ENCODE measurements at regions not wholly inside any gene's neighbourhood (a gene's known extent, or its start where the extent isn't known, plus 50 kb on each side); places are given as distances from the start of the nearest gene placed in this dataset.

DNA sequence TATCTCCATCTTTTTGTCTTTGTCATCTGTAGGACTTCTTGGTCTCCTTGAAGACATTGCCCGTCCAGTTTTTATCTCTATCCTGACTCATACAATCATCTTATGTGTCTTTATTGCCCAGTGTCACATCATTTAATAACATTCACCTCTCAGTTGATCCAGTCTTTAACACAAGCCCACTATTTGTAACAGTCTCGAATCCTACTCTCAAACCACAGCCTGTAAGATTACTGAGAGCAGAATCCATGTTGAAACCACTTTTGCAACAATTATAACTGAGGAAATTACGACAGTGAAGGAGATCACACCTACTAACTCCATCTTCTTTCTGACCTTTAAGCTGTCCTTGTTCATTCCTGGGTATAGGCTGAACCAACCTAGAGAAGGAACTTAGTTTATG is 1206.0 kb upstream of the ZEB2 start:
- no peak for DNase-seq (ENCODE audit: low spot score in 2 of 2)
- TF ChIP-seq POLR2AphosphoS5 (IDR thresholded peaks at IDR 0.05): no peak
- Histone ChIP-seq H3K27me3 (no peaks in the 10 kb centered on the region), H3K9me3 (no peaks in the 10 kb centered on the region), H3K27ac (no peak overlapping the region), H3K4me1 (no peaks in the 10 kb centered on the region), H3K36me3 (no peaks in the 10 kb centered on the region), H3K4me3 (no peak overlapping the region)
- intact Hi-C loops (cut with DNase I; ENCODE audit: low total_unique reads): no loop called here

GRCh38 chr2:145724311-145724898 is 1204.5 kb upstream of the ZEB2 start:
- Histone ChIP-seq H3K27me3 (no peaks in the 10 kb centered on the region), H3K9me3 (no peaks in the 10 kb centered on the region), H3K4me3 (no peak overlapping the region), H3K4me1 (no peaks in the 10 kb centered on the region), H3K36me3 (no peaks in the 10 kb centered on the region), H3K27ac (no peak overlapping the region)
- no peak for DNase-seq (ENCODE audit: low spot score in 2 of 2)
- intact Hi-C loops (cut with DNase I; ENCODE audit: low total_unique reads): no loop called here
- no peak for TF ChIP-seq POLR2A (IDR thresholded peaks at IDR 0.05)
- TF ChIP-seq, protein P1, sequence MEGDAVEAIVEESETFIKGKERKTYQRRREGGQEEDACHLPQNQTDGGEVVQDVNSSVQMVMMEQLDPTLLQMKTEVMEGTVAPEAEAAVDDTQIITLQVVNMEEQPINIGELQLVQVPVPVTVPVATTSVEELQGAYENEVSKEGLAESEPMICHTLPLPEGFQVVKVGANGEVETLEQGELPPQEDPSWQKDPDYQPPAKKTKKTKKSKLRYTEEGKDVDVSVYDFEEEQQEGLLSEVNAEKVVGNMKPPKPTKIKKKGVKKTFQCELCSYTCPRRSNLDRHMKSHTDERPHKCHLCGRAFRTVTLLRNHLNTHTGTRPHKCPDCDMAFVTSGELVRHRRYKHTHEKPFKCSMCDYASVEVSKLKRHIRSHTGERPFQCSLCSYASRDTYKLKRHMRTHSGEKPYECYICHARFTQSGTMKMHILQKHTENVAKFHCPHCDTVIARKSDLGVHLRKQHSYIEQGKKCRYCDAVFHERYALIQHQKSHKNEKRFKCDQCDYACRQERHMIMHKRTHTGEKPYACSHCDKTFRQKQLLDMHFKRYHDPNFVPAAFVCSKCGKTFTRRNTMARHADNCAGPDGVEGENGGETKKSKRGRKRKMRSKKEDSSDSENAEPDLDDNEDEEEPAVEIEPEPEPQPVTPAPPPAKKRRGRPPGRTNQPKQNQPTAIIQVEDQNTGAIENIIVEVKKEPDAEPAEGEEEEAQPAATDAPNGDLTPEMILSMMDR (IDR thresholded peaks at IDR 0.05): no peak
- no peak for TF ChIP-seq POLR2AphosphoS5 (IDR thresholded peaks at IDR 0.05)

GRCh38 chr2:145723872-145724271 is 1204.0 kb upstream of the ZEB2 start:
- no peaks in the 10 kb centered on the region for H3K36me3 ChIP-seq
- H3K27me3 ChIP-seq: no peaks in the 10 kb centered on the region
- no peaks in the 10 kb centered on the region for H3K9me3 ChIP-seq
- H3K4me3 ChIP-seq: no peak overlapping the region
- intact Hi-C loops (cut with DNase I; ENCODE audit: low total_unique reads): no loop called here
- TF ChIP-seq, protein P1 (IDR thresholded peaks at IDR 0.05): no peak
- DNase-seq (ENCODE audit: low spot score in 2 of 2): no peak
- no peak overlapping the region for H3K27ac ChIP-seq
- H3K4me1 ChIP-seq: no peaks in the 10 kb centered on the region

GRCh38 chr2:145721681-145722080 is 1201.8 kb upstream of the ZEB2 start:
- Histone ChIP-seq H3K27me3 (no peaks in the 10 kb centered on the region), H3K36me3 (no peaks in the 10 kb centered on the region), H3K4me1 (no peaks in the 10 kb centered on the region), H3K9me3 (no peaks in the 10 kb centered on the region), H3K27ac (no peak overlapping the region), H3K4me3 (no peak overlapping the region)
- intact Hi-C loops (cut with DNase I; ENCODE audit: low total_unique reads): no loop called here
- no peak for DNase-seq (ENCODE audit: low spot score in 2 of 2)
- TF ChIP-seq POLR2A (IDR thresholded peaks at IDR 0.05): no peak
- TF ChIP-seq, protein P1 (IDR thresholded peaks at IDR 0.05): no peak
- TF ChIP-seq POLR2AphosphoS5 (IDR thresholded peaks at IDR 0.05): no peak

GRCh38 chr2:145715601-145716000 is 1195.7 kb upstream of the ZEB2 start:
- DNase-seq (ENCODE audit: low spot score in 2 of 2): no peak
- H3K27me3 ChIP-seq: no peaks in the 10 kb centered on the region
- intact Hi-C loops (cut with DNase I; ENCODE audit: low total_unique reads): no loop called here

More at GRCh38 chr2:145715601-145716000, 1195.7 kb upstream of the ZEB2 start:
- H3K4me3 ChIP-seq: no peak overlapping the region
- no peaks in the 10 kb centered on the region for H3K9me3 ChIP-seq
- H3K36me3 ChIP-seq: no peaks in the 10 kb centered on the region
- no peak overlapping the region for H3K27ac ChIP-seq
- no peak for TF ChIP-seq POLR2AphosphoS5 (IDR thresholded peaks at IDR 0.05)
- no peak for TF ChIP-seq POLR2A (IDR thresholded peaks at IDR 0.05)
- TF ChIP-seq, protein P1 (IDR thresholded peaks at IDR 0.05): no peak
- no peaks in the 10 kb centered on the region for H3K4me1 ChIP-seq
